GM19467 (cell line): ENCODE measurements at regions not wholly inside any gene's neighbourhood (a gene's known extent, or its start where the extent isn't known, plus 50 kb on each side); places are given as distances from the start of the nearest gene placed in this dataset.
"Not testable (repeated sequence)": the region's sequence is repeated elsewhere in the genome, so short reads cannot be mapped to it uniquely, and the experiment has no call there.

Experiments used
- ATAC-seq: cut with Tn5 transposase; IDR thresholded peaks from one replicate; pipeline ENCODE4 v1.9.1; 2021; ENCODE audit warnings: mild to moderate bottlenecking, moderate library complexity; ENCODE audit not compliant: unreplicated experiment

- no peak for ATAC-seq
These were observed 251.6 kb downstream of the RPLP1 start for GRCh38 chr15:69704229-69704628.

GRCh38 chr15:69704700-69705099 lies 252.1 kb downstream of the RPLP1 start:
- ATAC-seq = no peak

GRCh38 chr15:69706353-69707097 lies 253.9 kb downstream of the RPLP1 start:
- ATAC-seq = no peak

GRCh38 chr15:69707241-69707640 lies 254.6 kb downstream of the RPLP1 start:
- not testable (repeated sequence) for ATAC-seq

- ATAC-seq = not testable (repeated sequence)
These were observed 256.0 kb downstream of the RPLP1 start for GRCh38 chr15:69708436-69709122.

- ATAC-seq = no peak
These were observed 260.4 kb downstream of the RPLP1 start for GRCh38 chr15:69712991-69713390.

GRCh38 chr15:69713726-69714559 lies 261.3 kb downstream of the RPLP1 start:
- ATAC-seq = peak; percentile 94

GRCh38 chr15:69715210-69715609 lies 262.6 kb downstream of the RPLP1 start:
- ATAC-seq = no peak

GRCh38 chr15:69718436-69718835 lies 265.8 kb downstream of the RPLP1 start:
- no peak for ATAC-seq

- ATAC-seq = no peak
These were observed 266.3 kb downstream of the RPLP1 start for GRCh38 chr15:69718916-69719315.

GRCh38 chr15:69719527-69720240 lies 267.1 kb downstream of the RPLP1 start:
- no peak for ATAC-seq

- no peak for ATAC-seq
These were observed 267.9 kb downstream of the RPLP1 start for GRCh38 chr15:69720536-69720935.

- no peak for ATAC-seq
These were observed 270.3 kb downstream of the RPLP1 start for GRCh38 chr15:69722924-69723323.

- no peak for ATAC-seq
These were observed 270.9 kb downstream of the RPLP1 start for GRCh38 chr15:69723404-69724096.

- ATAC-seq = no peak
These were observed 271.7 kb downstream of the RPLP1 start for GRCh38 chr15:69724333-69724732.

- no peak for ATAC-seq
These were observed 272.7 kb downstream of the RPLP1 start for GRCh38 chr15:69725275-69725674.

- ATAC-seq = no peak
These were observed 273.3 kb downstream of the RPLP1 start for GRCh38 chr15:69725957-69726356.

GRCh38 chr15:69727121-69727924 lies 274.7 kb downstream of the RPLP1 start:
- ATAC-seq = no peak

GRCh38 chr15:69729167-69729748 lies 276.6 kb downstream of the RPLP1 start:
- no peak for ATAC-seq
